Lower leg skin (tissue), 4 donors: ENCODE measurements at regions not wholly inside any gene's neighbourhood (a gene's known extent, or its start where the extent isn't known, plus 50 kb on each side); places are given as distances from the start of the nearest gene placed in this dataset.

Source experiments
- DNase-seq, 2 donors: peaks; one replicate each; pipeline ENCODE4 v3.0.0-alpha.2; 2019; ENCODE audit warnings: low spot score in 2 of 2
- H3K4me3 ChIP-seq: fragments of 200-600 bp; sonication (generic); 2 replicates; pipeline ENCODE4 v1.5.1; 2017; ENCODE audit warnings: mild to moderate bottlenecking, low read depth; ENCODE audit not compliant: poor library complexity, severe bottlenecking
- POLR2A ChIP-seq, 2 donors: fragments of 450-650 bp; IDR thresholded peaks; one replicate each; pipeline ENCODE4 v1.6.1; 2016 to 2017; ENCODE audit warnings: antibody characterized with exemption in 2 of 2, mild to moderate bottlenecking in 1 of 2, moderate library complexity in 1 of 2
- WGBS, 2 donors: methylation state at CpG; one replicate each; pipeline ENCODE4 v1.1.5; 2018; 5-methylcytosine and 5-hydroxymethylcytosine counted together
- intact Hi-C: fragments of 100-400 bp; cut with DNase I; formaldehyde crosslinking; loops from one replicate; pipeline ENCODE4 v1.15.0; 2023; ENCODE audit warnings: low total_unique reads
- TF ChIP-seq, protein P1 (sequence below), 3 donors: fragments of 450-650 bp; IDR thresholded peaks; one replicate each; pipeline ENCODE4 v1.5.1; 2016; ENCODE audit warnings: antibody characterized with exemption in 3 of 3, mild to moderate bottlenecking in 3 of 3, moderate library complexity in 2 of 3

DNA sequence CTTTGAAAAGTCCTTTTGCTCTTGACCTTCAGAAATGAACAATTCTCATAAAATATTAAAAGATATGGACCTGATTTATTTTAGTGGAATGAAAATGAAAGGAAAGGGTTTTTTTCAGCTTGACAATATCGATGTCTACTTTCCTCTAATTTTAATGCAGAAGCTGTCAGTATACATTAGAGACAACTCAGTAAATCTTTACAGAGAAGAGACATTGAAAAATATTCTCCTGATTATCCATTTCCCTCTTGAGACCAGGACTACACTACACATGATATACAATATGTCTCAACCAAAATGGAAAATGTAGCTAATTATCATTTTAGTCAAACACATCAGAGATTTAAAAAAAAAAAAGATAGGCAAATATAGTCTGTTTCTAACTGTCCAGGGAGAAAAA is 288.5 kb upstream of the NUDT12 start:
- H3K4me3 ChIP-seq: no peak overlapping the region
- WGBS, 2 donors: 93 to 94% methylated on average over 1 of the region's 1 CpG

DNA sequence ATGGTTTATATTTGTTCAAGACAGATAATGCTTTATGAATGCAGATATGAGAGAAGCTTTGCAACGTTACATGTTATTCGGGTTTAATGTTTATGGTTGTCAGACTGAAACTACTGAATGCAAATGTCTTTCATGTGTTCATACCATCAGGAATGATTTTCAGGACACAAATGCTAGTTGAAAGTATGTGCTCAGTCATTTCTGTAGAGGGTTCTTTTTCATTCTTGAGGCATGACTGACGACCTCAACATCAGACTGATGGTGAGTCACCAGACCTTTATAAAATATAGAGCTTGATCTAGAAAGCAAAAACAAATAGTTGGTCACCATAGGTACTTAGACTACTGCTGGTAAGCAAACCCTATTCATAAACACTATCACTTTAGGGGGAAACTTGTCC is 287.3 kb upstream of the NUDT12 start:
- intact Hi-C loops: no loop called here
- no peak for DNase-seq
- TF ChIP-seq, protein P1, sequence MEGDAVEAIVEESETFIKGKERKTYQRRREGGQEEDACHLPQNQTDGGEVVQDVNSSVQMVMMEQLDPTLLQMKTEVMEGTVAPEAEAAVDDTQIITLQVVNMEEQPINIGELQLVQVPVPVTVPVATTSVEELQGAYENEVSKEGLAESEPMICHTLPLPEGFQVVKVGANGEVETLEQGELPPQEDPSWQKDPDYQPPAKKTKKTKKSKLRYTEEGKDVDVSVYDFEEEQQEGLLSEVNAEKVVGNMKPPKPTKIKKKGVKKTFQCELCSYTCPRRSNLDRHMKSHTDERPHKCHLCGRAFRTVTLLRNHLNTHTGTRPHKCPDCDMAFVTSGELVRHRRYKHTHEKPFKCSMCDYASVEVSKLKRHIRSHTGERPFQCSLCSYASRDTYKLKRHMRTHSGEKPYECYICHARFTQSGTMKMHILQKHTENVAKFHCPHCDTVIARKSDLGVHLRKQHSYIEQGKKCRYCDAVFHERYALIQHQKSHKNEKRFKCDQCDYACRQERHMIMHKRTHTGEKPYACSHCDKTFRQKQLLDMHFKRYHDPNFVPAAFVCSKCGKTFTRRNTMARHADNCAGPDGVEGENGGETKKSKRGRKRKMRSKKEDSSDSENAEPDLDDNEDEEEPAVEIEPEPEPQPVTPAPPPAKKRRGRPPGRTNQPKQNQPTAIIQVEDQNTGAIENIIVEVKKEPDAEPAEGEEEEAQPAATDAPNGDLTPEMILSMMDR (IDR thresholded peaks at IDR 0.05): no peak
- no peak for TF ChIP-seq POLR2A (IDR thresholded peaks at IDR 0.05)
- 68 to 71% methylated on average over 3 of the region's 3 CpGs for WGBS, 2 donors
- H3K4me3 ChIP-seq: no peak overlapping the region

More for the DNA sequence above, 288.5 kb upstream of the NUDT12 start:
- TF ChIP-seq POLR2A (IDR thresholded peaks at IDR 0.05): no peak
- TF ChIP-seq, protein P1 (IDR thresholded peaks at IDR 0.05): no peak
- no peak for DNase-seq
- intact Hi-C loops: no loop called here

DNA sequence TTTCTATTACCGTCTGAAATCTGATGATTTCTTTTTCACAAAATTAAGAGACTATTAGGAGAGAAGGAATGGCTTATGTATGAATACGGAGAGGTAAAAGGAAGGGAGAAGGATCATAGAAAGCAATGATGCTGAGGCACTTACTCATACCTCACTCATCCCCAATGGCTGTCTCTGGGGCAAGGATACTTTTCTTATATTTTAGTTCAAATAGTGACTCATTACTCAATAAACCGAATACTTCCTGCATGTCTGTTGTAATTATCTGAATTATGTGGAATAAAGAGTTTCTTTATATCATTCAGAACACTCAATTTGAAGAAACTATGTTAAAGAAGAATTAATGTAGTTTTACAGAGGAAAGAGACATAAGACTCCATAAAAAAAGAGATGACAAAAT is 284.5 kb upstream of the NUDT12 start:
- intact Hi-C loops: no loop called here
- DNase-seq: no peak
- 81 to 87% methylated on average over 3 of the region's 3 CpGs for WGBS, 2 donors
- H3K4me3 ChIP-seq: no peak overlapping the region
- TF ChIP-seq, protein P1 (IDR thresholded peaks at IDR 0.05): no peak
- TF ChIP-seq POLR2A (IDR thresholded peaks at IDR 0.05): no peak

DNA sequence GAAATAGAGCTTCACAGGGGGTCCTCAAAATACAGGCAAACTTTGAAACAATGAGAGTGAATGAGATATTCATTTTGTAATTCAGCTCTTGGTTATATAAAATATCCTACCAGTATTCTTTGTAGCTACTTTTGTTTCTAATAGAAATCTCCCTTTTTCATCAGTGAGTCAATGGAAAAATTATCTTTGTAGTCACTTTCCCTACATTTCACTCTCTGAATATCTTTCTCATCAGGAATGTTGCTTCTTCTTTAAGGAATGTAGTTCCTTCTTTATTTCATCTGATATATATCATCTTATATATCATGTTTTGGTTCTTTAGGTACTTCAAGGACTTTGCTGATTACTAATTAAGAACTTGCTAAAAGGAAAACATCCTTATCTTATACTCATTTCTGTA is 280.3 kb upstream of the NUDT12 start:
- DNase-seq: no peak
- H3K4me3 ChIP-seq: no peak overlapping the region
- intact Hi-C loops: no loop called here
- TF ChIP-seq, protein P1 (IDR thresholded peaks at IDR 0.05): no peak
- no peak for TF ChIP-seq POLR2A (IDR thresholded peaks at IDR 0.05)

DNA sequence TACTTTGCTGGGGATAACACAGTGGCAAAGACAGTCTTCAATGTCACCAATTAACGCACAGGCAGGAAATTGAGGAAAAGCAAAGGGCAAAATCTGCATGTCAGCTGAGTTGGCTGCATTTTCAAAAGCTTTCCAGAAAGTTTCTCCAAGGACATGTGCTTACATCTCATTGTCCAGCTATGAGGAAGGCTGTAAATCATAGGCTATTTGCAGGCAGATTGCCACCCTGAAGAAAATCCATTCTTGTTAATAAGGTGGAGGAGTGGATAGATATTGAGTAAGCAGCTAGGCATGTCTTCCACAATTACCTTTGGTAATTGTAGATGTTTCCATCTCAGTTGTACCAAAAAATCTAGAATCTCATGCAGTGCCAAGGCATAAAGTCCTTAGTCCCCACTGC is 278.0 kb upstream of the NUDT12 start:
- intact Hi-C loops: no loop called here
- TF ChIP-seq POLR2A (IDR thresholded peaks at IDR 0.05): no peak
- TF ChIP-seq, protein P1 (IDR thresholded peaks at IDR 0.05): no peak
- H3K4me3 ChIP-seq: no peak overlapping the region
- DNase-seq: no peak
- WGBS, 2 donors: 24 to 55% methylated on average over 1 of the region's 1 CpG

DNA sequence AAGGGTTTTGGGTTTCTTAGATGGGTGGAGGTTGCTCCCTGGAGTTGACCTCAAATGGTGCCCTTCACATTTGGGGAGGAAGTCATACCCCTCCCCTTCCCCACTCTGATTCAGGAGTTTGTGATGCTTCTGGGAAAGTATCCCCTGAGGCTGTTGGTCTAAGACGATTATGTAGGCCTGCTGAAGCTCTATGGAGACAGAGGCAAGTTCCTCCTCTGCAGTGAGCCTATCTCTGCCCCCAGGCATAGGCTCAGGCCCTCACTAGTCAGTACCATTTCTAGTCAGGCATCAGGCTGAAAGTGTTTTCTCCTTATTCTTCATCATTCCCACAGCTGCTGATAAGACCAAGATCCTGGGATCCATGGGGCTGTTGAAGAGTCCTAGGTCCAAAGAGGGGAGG is 271.6 kb upstream of the NUDT12 start:
- WGBS, 2 donors: 15 to 23% methylated on average over 1 of the region's 1 CpG
- TF ChIP-seq, protein P1 (IDR thresholded peaks at IDR 0.05): no peak
- TF ChIP-seq POLR2A (IDR thresholded peaks at IDR 0.05): no peak
- no peak overlapping the region for H3K4me3 ChIP-seq
- intact Hi-C loops: no loop called here
- DNase-seq: no peak
